ENCODE measurements at regions not wholly inside any gene's neighbourhood (a gene's known extent, or its start where the extent isn't known, plus 50 kb on each side); places are given as distances from the start of the nearest gene placed in this dataset.

DNA sequence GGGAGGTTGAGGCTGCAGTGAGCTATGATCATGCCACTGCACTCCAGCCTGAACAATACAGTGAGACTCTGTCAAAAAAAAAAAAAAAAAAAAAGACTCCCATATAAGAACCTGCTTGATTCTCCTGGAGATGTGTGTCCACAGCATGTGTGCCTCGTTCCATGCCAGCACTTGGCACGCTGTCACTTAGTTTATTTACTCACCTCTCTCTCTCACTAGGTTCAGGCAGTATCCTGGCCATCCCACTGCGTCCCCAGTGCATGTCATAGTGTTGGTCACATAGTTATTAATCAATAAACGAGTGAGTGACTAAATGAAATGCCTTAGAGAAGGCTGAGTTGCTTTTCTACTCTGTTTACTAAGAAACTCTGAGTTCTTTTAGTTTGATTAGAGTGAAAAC lies 79.1 kb upstream of the GPR12 start:
- Mint-ChIP-seq H3K9me3 (no peaks in the 10 kb centered on the region), H3K4me3 (no peak overlapping the region), H3K36me3 (no peaks in the 10 kb centered on the region), H3K27ac (no peak overlapping the region), H3K4me1 (ENCODE audit: unreplicated experiment) (no peaks in the 10 kb centered on the region), H3K27me3 (peaks cover 15% of the 10 kb centered on the region)
- TF ChIP-seq, protein P1, sequence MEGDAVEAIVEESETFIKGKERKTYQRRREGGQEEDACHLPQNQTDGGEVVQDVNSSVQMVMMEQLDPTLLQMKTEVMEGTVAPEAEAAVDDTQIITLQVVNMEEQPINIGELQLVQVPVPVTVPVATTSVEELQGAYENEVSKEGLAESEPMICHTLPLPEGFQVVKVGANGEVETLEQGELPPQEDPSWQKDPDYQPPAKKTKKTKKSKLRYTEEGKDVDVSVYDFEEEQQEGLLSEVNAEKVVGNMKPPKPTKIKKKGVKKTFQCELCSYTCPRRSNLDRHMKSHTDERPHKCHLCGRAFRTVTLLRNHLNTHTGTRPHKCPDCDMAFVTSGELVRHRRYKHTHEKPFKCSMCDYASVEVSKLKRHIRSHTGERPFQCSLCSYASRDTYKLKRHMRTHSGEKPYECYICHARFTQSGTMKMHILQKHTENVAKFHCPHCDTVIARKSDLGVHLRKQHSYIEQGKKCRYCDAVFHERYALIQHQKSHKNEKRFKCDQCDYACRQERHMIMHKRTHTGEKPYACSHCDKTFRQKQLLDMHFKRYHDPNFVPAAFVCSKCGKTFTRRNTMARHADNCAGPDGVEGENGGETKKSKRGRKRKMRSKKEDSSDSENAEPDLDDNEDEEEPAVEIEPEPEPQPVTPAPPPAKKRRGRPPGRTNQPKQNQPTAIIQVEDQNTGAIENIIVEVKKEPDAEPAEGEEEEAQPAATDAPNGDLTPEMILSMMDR (conservative IDR thresholded peaks at IDR 0.05), result no peak
- DNase-seq (ENCODE audit: extremely low spot score, unreplicated experiment), result no peak

DNA sequence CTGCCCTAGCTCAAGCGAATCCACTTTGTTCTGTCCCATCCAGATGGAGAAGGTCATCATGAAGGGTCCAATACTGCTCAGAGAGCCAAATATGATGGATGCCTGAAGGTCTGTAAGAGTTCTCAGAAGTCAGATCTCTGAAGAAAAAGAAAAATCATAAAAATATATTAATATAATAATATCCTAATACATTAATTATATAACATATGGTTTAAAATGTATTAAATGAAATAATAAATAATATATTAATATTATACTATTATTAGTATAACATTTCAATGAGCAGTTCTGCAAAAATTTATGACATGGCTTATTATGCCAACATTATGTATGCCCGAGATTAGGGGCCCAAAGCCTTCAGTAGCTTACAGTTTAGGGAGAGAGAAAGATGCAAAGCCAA lies 78.2 kb upstream of the GPR12 start:
- TF ChIP-seq, protein P1 (conservative IDR thresholded peaks at IDR 0.05), result no peak
- Mint-ChIP-seq H3K4me1 (ENCODE audit: unreplicated experiment) (no peaks in the 10 kb centered on the region), H3K4me3 (no peak overlapping the region), H3K36me3 (no peaks in the 10 kb centered on the region), H3K27ac (no peak overlapping the region), H3K27me3 (peaks cover 15% of the 10 kb centered on the region), H3K9me3 (no peaks in the 10 kb centered on the region)
- no peak for DNase-seq (ENCODE audit: extremely low spot score, unreplicated experiment)

DNA sequence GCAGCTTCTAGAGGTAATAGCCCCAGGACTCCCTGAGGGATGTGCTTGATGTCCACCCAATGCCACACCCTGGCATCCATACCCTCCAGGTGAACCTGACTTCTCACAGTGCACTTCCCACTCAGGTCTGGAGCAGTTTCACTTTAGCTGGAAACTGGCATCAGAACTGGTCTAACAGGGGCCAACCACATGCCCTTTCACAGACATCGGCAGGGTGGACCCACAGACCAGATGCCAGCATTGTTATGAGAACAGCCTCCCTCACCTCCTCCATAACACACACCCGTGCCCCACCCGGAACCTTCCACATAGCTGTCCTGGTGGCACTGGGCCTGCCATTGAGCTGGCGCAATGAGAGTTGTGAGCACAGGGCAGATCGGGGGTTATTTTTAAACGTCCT lies 77.4 kb upstream of the GPR12 start:
- no peaks in the 10 kb centered on the region for H3K36me3 Mint-ChIP-seq
- no peak overlapping the region for H3K27ac Mint-ChIP-seq
- TF ChIP-seq, protein P1 (conservative IDR thresholded peaks at IDR 0.05), result no peak
- no peak for DNase-seq (ENCODE audit: extremely low spot score, unreplicated experiment)
- H3K4me1 Mint-ChIP-seq (ENCODE audit: unreplicated experiment), result no peaks in the 10 kb centered on the region
- H3K9me3 Mint-ChIP-seq, result no peaks in the 10 kb centered on the region
- peaks cover 15% of the 10 kb centered on the region for H3K27me3 Mint-ChIP-seq
- no peak overlapping the region for H3K4me3 Mint-ChIP-seq

DNA sequence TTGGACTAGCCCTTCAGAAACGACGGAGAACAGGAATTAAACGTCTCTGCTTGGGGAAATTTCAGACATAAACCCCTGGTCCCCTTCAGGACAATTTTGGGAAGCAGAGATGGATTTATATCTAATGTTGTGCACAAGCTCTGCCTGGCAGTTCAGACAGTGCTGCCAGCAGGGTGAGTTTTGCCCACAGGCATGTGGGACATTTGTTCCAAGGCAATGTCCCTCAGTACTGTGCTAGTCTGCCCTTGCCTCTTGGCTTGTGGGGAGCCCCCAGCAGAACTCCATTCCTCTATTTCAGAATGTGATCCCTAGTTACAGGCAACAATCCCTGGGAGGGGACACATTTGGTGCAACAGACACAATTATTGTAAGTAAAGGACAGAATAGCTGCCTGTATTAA lies 76.5 kb upstream of the GPR12 start:
- H3K9me3 Mint-ChIP-seq, result no peaks in the 10 kb centered on the region
- no peak overlapping the region for H3K27ac Mint-ChIP-seq
- no peak overlapping the region for H3K4me3 Mint-ChIP-seq
- no peak for DNase-seq (ENCODE audit: extremely low spot score, unreplicated experiment)
- H3K27me3 Mint-ChIP-seq, result peaks cover 15% of the 10 kb centered on the region
- H3K36me3 Mint-ChIP-seq, result no peaks in the 10 kb centered on the region
- H3K4me1 Mint-ChIP-seq (ENCODE audit: unreplicated experiment), result no peaks in the 10 kb centered on the region
- TF ChIP-seq, protein P1 (conservative IDR thresholded peaks at IDR 0.05), result no peak

DNA sequence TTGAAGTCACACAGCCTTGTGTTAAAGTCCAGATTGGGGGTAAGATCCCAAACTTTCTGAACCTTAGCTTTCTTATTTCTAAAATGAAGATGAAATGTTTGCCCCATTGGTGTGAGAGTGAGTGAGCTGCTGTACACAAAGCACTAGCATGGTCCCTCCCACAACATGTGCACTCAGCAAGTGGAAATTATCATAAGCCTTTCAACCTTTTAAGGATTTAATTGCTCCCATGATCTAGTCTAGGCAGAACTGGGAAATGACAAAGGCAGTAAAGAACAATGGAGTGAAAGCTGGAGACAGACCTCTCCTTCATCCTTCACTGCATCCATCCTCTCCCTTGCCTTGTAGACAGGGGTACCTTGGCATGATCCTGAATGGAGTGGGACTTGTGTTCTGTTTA lies 76.0 kb upstream of the GPR12 start:
- DNase-seq (ENCODE audit: extremely low spot score, unreplicated experiment), result no peak
- Mint-ChIP-seq H3K4me1 (ENCODE audit: unreplicated experiment) (no peaks in the 10 kb centered on the region), H3K9me3 (no peaks in the 10 kb centered on the region), H3K36me3 (no peaks in the 10 kb centered on the region), H3K27ac (no peak overlapping the region), H3K27me3 (peaks cover 15% of the 10 kb centered on the region), H3K4me3 (no peak overlapping the region)
- TF ChIP-seq, protein P1 (conservative IDR thresholded peaks at IDR 0.05), result no peak

DNA sequence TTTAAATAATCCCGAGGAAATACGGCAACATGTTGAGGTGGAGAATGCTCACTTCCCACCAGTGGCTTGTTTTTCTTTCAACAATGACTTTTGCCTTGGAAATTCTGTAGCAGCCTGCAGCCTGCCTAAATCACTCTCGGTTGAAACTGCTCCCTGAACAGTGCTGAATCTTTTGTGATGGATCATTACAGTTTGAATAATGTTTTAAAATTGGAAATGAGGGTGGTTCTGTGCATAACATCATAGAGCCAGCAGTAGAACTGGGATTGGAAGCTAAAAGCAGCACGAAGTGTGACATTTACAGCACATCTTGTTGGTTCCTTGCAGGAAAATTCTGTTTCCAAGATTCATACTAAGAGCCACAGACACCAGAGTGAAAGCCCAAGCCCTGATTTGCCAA lies 74.1 kb upstream of the GPR12 start:
- Mint-ChIP-seq H3K36me3 (no peaks in the 10 kb centered on the region), H3K27ac (no peak overlapping the region), H3K27me3 (peaks cover 8% of the 10 kb centered on the region), H3K4me3 (no peak overlapping the region), H3K9me3 (no peaks in the 10 kb centered on the region), H3K4me1 (ENCODE audit: unreplicated experiment) (no peaks in the 10 kb centered on the region)
- TF ChIP-seq, protein P1 (conservative IDR thresholded peaks at IDR 0.05), result no peak
- DNase-seq (ENCODE audit: extremely low spot score, unreplicated experiment), result no peak
